Endothelial cell of umbilical vein (primary cell): ENCODE measurements at regions not wholly inside any gene's neighbourhood (a gene's known extent, or its start where the extent isn't known, plus 50 kb on each side); places are given as distances from the start of the nearest gene placed in this dataset.

Experiments
- BruUV-seq: library from RNA; stranded (reverse); fragments of 400-500 nt; replicated peaks from 2 replicates; lab custom pipeline; 2021; lab: Mats Ljungman, UMichigan
- CTCF ChIA-PET: fragments of 300-600, 350-600 bp; sonication (Branson Sonifier 250); formaldehyde crosslinking; loops from one replicate; lab custom pipeline; 2021; ENCODE audit warnings: antibody characterized with exemption, inconsistent platforms; lab: Charles Lee
- POLR2A ChIA-PET: fragments of 300-600, 350-600 bp; sonication (Branson Sonifier 250); formaldehyde crosslinking; loops from one replicate; lab custom pipeline; 2021; ENCODE audit warnings: antibody characterized with exemption, inconsistent platforms; lab: Charles Lee
- DNase-seq: peaks from one replicate; pipeline ENCODE4 v3.0.0-alpha.2; 2011; ENCODE audit warnings: low read depth, low spot score
- FAIRE-seq: peaks from 2 replicates; lab custom pipeline; 2011; peaks lifted over from hg19 to GRCh38; lab: Jason Lieb, UNC
- H2AFZ ChIP-seq: 2 replicates; pipeline ENCODE4 v1.6.0; 2012; ENCODE audit warnings: low read depth, low read length, control low read depth, inconsistent platforms
- H3K27ac ChIP-seq: 2 replicates; pipeline ENCODE4 v1.5.1; 2011; ENCODE audit warnings: low read depth, mild to moderate bottlenecking, control low read depth, low read length, moderate library complexity; ENCODE audit not compliant: insufficient read depth
- H3K27me3 ChIP-seq, 2 experiments: 2 replicates each; pipeline versions ENCODE4 v1.6.0 to v1.6.1; 2011; ENCODE audit warnings: low read length in 2 of 2, mixed read lengths in 1 of 2; ENCODE audit not compliant: control insufficient read depth in 2 of 2, insufficient read depth in 2 of 2
- H3K36me3 ChIP-seq, 2 experiments: 2 replicates in 1 of 2; 3 replicates in 1 of 2; pipeline ENCODE4 v1.5.1; 2011; ENCODE audit warnings: low read length in 2 of 2, mild to moderate bottlenecking in 1 of 2, moderate library complexity in 1 of 2; ENCODE audit not compliant: control insufficient read depth in 2 of 2, insufficient read depth in 2 of 2; ENCODE audit errors: extremely low read depth in 1 of 2
- H3K4me1 ChIP-seq: 3 replicates; pipeline ENCODE4 v1.5.1; 2011; ENCODE audit warnings: mild to moderate bottlenecking, low read length; ENCODE audit not compliant: control insufficient read depth, insufficient read depth; ENCODE audit errors: extremely low read depth
- H3K4me2 ChIP-seq: 2 replicates; pipeline ENCODE4 v1.6.1; 2011; ENCODE audit warnings: low read length, control low read depth, mixed read lengths; ENCODE audit not compliant: insufficient read depth
- H3K4me3 ChIP-seq, 3 experiments: fragments of 200-600 bp in 1 of 3; sonication (generic), shearing (Covaris generic) in 1 of 3; replicated peaks in 1 of 3; 2 replicates each; pipeline ENCODE4 v1.5.1; 2011 to 2016; ENCODE audit warnings: control low read depth in 3 of 3, low read length in 3 of 3, mild to moderate bottlenecking in 2 of 3, inconsistent platforms in 1 of 3, low read depth in 1 of 3, moderate library complexity in 1 of 3; ENCODE audit not compliant: insufficient read depth in 1 of 3
- H3K79me2 ChIP-seq: 2 replicates; pipeline ENCODE4 v1.6.0; 2012; ENCODE audit warnings: low read length, inconsistent platforms; ENCODE audit not compliant: control insufficient read depth, insufficient read depth
- H3K9ac ChIP-seq: replicated peaks from 2 replicates; pipeline ENCODE3; 2011; ENCODE audit warnings: low read length, control low read depth; ENCODE audit not compliant: insufficient read depth; ENCODE audit errors: extremely low read depth
- H3K9me1 ChIP-seq: replicated peaks from 3 replicates; pipeline ENCODE4 v1.6.0; 2011; ENCODE audit warnings: mild to moderate bottlenecking, low read length; ENCODE audit not compliant: control insufficient read depth, insufficient read depth; ENCODE audit errors: extremely low read depth
- H3K9me3 ChIP-seq: replicated peaks from 2 replicates; pipeline ENCODE4 v1.5.1; 2012; ENCODE audit warnings: low read length, inconsistent platforms; ENCODE audit not compliant: control insufficient read depth, insufficient read depth
- H4K20me1 ChIP-seq: replicated peaks from 2 replicates; pipeline ENCODE3; 2011; ENCODE audit warnings: mild to moderate bottlenecking, low read length; ENCODE audit not compliant: control insufficient read depth, insufficient read depth; ENCODE audit errors: extremely low read depth
- EZH2 ChIP-seq: IDR thresholded peaks from 2 replicates; pipeline ENCODE4 v1.6.1; 2012; ENCODE audit warnings: borderline replicate concordance, low read depth, mild to moderate bottlenecking, moderate library complexity, low read length, inconsistent platforms; ENCODE audit not compliant: severe bottlenecking
- FOS ChIP-seq: IDR thresholded peaks from 2 replicates; pipeline ENCODE4 v1.6.1; 2011; ENCODE audit warnings: mild to moderate bottlenecking, low read length, moderate library complexity, borderline replicate concordance; ENCODE audit not compliant: insufficient read depth
- GATA2 ChIP-seq: IDR thresholded peaks from 2 replicates; pipeline ENCODE4 v1.7.0; 2011; ENCODE audit warnings: low read depth, mild to moderate bottlenecking, moderate library complexity, mixed read lengths, low read length; ENCODE audit not compliant: insufficient read length, insufficient read depth
- JUN ChIP-seq: IDR thresholded peaks from 2 replicates; pipeline ENCODE4 v1.6.1; 2011; ENCODE audit warnings: borderline replicate concordance, low read depth; ENCODE audit not compliant: insufficient read length, insufficient read depth
- MYC ChIP-seq: IDR thresholded peaks from one replicate; pipeline ENCODE4 v1.6.1; 2011; ENCODE audit warnings: mild to moderate bottlenecking, low read depth, low read length
- POLR2A ChIP-seq: IDR thresholded peaks from 2 replicates; pipeline ENCODE4 v1.6.1; 2012; ENCODE audit warnings: low read depth, mild to moderate bottlenecking, control low read depth, low read length
- POLR2AphosphoS5 ChIP-seq: IDR thresholded peaks from 2 replicates; pipeline ENCODE4 v1.6.1; 2012; ENCODE audit warnings: low read depth, mild to moderate bottlenecking, control low read depth, low read length, moderate library complexity; ENCODE audit not compliant: insufficient read depth
- dilution Hi-C: fragments of 300-500 bp; cut with MboI; formaldehyde crosslinking; loops from one replicate; pipeline ENCODE4 v1.15.0; 2019; ENCODE audit warnings: low sequenced_read_pairs; ENCODE audit not compliant: extremely low pct_ligation_motif_present
- intact Hi-C: fragments of 100-400 bp; cut with micrococcal nuclease; formaldehyde crosslinking; loops from one replicate; pipeline ENCODE4 v1.10.0; 2022
- TF ChIP-seq, protein P1 (sequence below): IDR thresholded peaks from 2 replicates; pipeline ENCODE4 v1.6.1; 2011; ENCODE audit not compliant: insufficient read depth, insufficient read length
- TF ChIP-seq, protein P2 (sequence below), 2 donors: IDR thresholded peaks; 1 replicate in 1 of 2; 2 replicates in 1 of 2; pipeline ENCODE4 v1.5.1; 2011; ENCODE audit warnings: low read length in 2 of 2, mild to moderate bottlenecking in 2 of 2, moderate library complexity in 2 of 2, control low read depth in 1 of 2, inconsistent platforms in 1 of 2, low read depth in 1 of 2; ENCODE audit not compliant: insufficient read depth in 1 of 2; ENCODE audit errors: extremely low read depth in 1 of 2

DNA sequence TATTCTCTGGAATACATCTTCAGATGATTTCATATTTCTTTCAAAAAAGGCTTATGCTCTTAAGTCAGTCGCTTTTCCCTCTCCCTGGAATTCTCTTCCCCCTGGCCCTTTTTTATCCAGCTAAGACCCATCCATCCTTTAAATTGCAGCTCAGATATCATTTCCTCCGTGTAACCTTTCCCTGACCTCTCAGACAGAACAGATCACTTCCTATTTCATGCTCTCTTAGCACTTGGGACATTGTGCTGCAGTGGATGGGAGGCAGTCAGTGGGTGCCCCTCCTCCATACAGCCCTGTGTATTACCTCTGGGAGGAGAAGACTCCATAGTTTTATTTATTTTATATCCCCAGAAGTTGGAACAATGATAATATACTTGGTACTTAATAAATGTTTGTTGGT, 423.4 kb downstream of the ISL1 start:
- DNase-seq: no peak
- no peak overlapping the region for H3K4me2 ChIP-seq
- ChIA-PET CTCF (no interaction called here), POLR2A (no interaction called here)
- TF ChIP-seq, protein P1, sequence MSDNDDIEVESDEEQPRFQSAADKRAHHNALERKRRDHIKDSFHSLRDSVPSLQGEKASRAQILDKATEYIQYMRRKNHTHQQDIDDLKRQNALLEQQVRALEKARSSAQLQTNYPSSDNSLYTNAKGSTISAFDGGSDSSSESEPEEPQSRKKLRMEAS: no peak
- TF ChIP-seq JUN: no peak
- TF ChIP-seq MYC: no peak
- no peak for TF ChIP-seq GATA2
- TF ChIP-seq POLR2AphosphoS5: no peak
- no peak for TF ChIP-seq POLR2A
- TF ChIP-seq EZH2: no peak
- TF ChIP-seq, protein P2, sequence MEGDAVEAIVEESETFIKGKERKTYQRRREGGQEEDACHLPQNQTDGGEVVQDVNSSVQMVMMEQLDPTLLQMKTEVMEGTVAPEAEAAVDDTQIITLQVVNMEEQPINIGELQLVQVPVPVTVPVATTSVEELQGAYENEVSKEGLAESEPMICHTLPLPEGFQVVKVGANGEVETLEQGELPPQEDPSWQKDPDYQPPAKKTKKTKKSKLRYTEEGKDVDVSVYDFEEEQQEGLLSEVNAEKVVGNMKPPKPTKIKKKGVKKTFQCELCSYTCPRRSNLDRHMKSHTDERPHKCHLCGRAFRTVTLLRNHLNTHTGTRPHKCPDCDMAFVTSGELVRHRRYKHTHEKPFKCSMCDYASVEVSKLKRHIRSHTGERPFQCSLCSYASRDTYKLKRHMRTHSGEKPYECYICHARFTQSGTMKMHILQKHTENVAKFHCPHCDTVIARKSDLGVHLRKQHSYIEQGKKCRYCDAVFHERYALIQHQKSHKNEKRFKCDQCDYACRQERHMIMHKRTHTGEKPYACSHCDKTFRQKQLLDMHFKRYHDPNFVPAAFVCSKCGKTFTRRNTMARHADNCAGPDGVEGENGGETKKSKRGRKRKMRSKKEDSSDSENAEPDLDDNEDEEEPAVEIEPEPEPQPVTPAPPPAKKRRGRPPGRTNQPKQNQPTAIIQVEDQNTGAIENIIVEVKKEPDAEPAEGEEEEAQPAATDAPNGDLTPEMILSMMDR (IDR thresholded peaks at IDR 0.05; ENCODE audit: extremely low read depth in 1 of 2, insufficient read depth in 1 of 2, low read depth in 1 of 2, low read length in 2 of 2): no peak
- TF ChIP-seq FOS: no peak
- no peak overlapping the region for H3K9ac ChIP-seq
- no peak overlapping the region for H3K27ac ChIP-seq
- intact Hi-C loops (no loop called here), dilution Hi-C loops (no loop called here)
- H3K4me3 ChIP-seq: no peak overlapping the region
- H3K79me2 ChIP-seq: no peaks in the 10 kb centered on the region
- H3K36me3 ChIP-seq: no peaks in the 10 kb centered on the region
- H3K9me3 ChIP-seq: no peaks in the 10 kb centered on the region
- H2AFZ ChIP-seq: no peak overlapping the region
- H3K4me1 ChIP-seq: peaks cover 6% of the 10 kb centered on the region
- H3K27me3 ChIP-seq: no peaks in the 10 kb centered on the region
- no TSS peak for BruUV-seq
- no peaks in the 10 kb centered on the region for H4K20me1 ChIP-seq
- no peaks in the 10 kb centered on the region for H3K9me1 ChIP-seq
- FAIRE-seq: no peak
